ENCODE measurements at regions not wholly inside any gene's neighbourhood (a gene's known extent, or its start where the extent isn't known, plus 50 kb on each side); places are given as distances from the start of the nearest gene placed in this dataset.

DNA sequence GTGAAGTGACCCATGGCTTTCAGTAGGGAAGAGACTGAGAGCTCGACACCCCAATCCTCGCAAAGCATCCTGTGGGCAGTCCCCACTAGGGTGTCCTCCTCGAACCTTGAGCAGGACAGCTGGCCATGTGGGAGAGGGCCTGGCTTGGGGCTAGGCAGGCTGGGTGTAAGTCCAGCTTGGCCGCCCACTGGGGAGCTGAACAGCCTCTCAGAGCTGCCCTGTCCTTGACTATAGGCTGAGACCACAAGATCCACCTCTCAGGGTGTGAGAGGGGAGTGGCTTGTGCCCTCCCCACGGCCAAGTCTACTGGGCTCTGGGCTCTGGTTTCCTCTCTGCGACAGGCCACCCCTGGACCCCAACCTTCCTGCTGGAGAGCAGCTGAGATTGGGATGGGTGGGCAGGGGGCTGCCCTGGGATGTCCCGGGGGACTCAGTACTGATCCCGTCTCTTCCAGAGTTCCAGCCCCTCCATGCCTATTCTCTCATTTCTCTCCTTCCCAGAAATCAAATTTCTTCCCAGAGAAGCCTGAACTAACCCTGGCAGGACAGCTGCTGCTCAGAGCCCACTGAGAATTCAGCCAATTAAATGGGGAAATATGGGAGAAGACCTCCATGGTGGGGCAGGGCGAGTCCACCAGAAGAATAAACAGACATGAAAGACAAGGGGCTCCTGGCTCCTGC lies 282.9 kb downstream of the PTPRU start:
- intact Hi-C loops (cut with DNase I), result no loop called here
- H3K27ac ChIP-seq (replicated peaks in 1 of 4), result no peak overlapping the region
- peak; percentile 78 for DNase-seq (ENCODE audit: extremely low spot score)

GRCh38 chr1:29518183-29518835 lies 282.0 kb downstream of the PTPRU start:
- Histone ChIP-seq H3K4me3 (no peak overlapping the region), H3K36me3 (no peaks in the 10 kb centered on the region), H3K27ac (replicated peaks in 1 of 4) (no peak overlapping the region), H3K27me3 (peaks cover 0 to 84% (median 6%) of the 10 kb centered on the region in 4 donors), H3K4me1 (peaks cover 0 to 6% (median 0%) of the 10 kb centered on the region in 4 donors), H3K9me3 (no peaks in the 10 kb centered on the region)
- intact Hi-C loops (cut with DNase I), result no loop called here
- 86% methylated on average over 6 of the region's 6 CpGs for WGBS
- peak; percentile 31 for DNase-seq (ENCODE audit: extremely low spot score)
- TF ChIP-seq POLR2AphosphoS5 (IDR thresholded peaks at IDR 0.05) (no peak), EP300 (IDR thresholded peaks at IDR 0.05) (no peak), POLR2A (IDR thresholded peaks at IDR 0.05; ENCODE audit: low read depth) (no peak)
- TF ChIP-seq, protein P1, sequence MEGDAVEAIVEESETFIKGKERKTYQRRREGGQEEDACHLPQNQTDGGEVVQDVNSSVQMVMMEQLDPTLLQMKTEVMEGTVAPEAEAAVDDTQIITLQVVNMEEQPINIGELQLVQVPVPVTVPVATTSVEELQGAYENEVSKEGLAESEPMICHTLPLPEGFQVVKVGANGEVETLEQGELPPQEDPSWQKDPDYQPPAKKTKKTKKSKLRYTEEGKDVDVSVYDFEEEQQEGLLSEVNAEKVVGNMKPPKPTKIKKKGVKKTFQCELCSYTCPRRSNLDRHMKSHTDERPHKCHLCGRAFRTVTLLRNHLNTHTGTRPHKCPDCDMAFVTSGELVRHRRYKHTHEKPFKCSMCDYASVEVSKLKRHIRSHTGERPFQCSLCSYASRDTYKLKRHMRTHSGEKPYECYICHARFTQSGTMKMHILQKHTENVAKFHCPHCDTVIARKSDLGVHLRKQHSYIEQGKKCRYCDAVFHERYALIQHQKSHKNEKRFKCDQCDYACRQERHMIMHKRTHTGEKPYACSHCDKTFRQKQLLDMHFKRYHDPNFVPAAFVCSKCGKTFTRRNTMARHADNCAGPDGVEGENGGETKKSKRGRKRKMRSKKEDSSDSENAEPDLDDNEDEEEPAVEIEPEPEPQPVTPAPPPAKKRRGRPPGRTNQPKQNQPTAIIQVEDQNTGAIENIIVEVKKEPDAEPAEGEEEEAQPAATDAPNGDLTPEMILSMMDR (IDR thresholded peaks at IDR 0.05), result no peak

More for the DNA sequence above, 282.9 kb downstream of the PTPRU start:
- Histone ChIP-seq H3K9me3 (no peaks in the 10 kb centered on the region), H3K4me3 (no peak overlapping the region), H3K36me3 (no peaks in the 10 kb centered on the region), H3K27me3 (peaks cover 0 to 91% (median 6%) of the 10 kb centered on the region in 4 donors), H3K4me1 (peaks cover 0 to 6% (median 0%) of the 10 kb centered on the region in 4 donors)
- 67% methylated on average over 6 of the region's 9 CpGs for WGBS
- TF ChIP-seq, protein P1 (IDR thresholded peaks at IDR 0.05), result no peak
- TF ChIP-seq EP300 (IDR thresholded peaks at IDR 0.05) (no peak), POLR2AphosphoS5 (IDR thresholded peaks at IDR 0.05) (no peak), POLR2A (IDR thresholded peaks at IDR 0.05; ENCODE audit: low read depth) (no peak)

DNA sequence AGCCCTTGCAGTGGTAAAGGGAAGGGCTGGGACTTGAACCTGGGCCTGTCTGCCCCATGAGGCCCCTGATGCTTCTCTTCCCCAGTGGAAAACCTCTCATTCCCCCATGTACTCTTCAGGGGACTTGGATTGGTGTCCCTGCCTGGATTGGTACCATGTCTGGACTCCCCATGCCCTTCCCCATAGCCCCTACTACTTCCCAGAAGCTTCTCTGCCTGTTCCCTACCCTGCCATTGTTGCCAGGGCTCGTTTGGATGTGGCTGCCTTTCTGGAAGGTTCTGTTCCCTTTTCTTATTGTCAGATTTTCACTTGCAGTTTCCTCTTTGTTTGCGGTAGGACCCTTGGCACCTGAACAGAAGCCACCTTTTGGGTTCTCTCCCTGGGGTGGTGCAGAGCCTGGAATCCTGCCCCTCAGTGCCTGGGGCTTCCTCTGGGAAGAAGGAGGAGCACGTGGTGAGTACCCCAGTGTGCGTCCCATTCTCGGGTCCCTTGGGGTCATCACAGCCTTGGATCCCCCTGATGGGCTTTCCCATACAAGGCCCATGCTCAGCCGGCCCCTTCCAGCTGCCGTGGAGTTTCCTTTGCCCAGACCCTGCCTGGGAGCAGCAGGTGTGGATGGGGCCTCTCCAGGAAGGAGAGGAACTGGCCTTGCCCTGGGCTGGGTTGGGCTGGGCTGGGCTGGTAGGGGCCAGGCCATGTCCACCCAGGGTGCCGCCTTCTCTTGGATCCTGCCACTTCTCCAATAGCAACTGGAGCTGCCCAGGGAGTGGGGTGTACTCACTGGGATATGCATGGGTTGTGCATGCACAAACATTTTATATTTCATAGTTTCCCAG lies 281.1 kb downstream of the PTPRU start:
- no peaks in the 10 kb centered on the region for H3K36me3 ChIP-seq
- H3K4me3 ChIP-seq, result no peak overlapping the region
- 80% methylated on average over 6 of the region's 8 CpGs for WGBS
- no peaks in the 10 kb centered on the region for H3K9me3 ChIP-seq
- H3K27me3 ChIP-seq, result peaks cover 0 to 75% (median 6%) of the 10 kb centered on the region in 4 donors
- peak; percentile 78 for DNase-seq (ENCODE audit: extremely low spot score)
- TF ChIP-seq EP300 (IDR thresholded peaks at IDR 0.05), result no peak
- TF ChIP-seq POLR2A (IDR thresholded peaks at IDR 0.05; ENCODE audit: low read depth), result no peak
- TF ChIP-seq, protein P1 (IDR thresholded peaks at IDR 0.05), result no peak
- no peak for TF ChIP-seq POLR2AphosphoS5 (IDR thresholded peaks at IDR 0.05)
- intact Hi-C loops (cut with DNase I), result no loop called here
- H3K27ac ChIP-seq (replicated peaks in 1 of 4), result no peak overlapping the region
- peaks cover 0 to 6% (median 0%) of the 10 kb centered on the region in 4 donors for H3K4me1 ChIP-seq

- Histone ChIP-seq H3K27me3 (peaks cover 0 to 63% (median 6%) of the 10 kb centered on the region in 4 donors), H3K4me1 (peaks cover 0 to 6% (median 0%) of the 10 kb centered on the region in 4 donors), H3K27ac (replicated peaks in 1 of 4) (no peak overlapping the region), H3K9me3 (no peaks in the 10 kb centered on the region), H3K36me3 (no peaks in the 10 kb centered on the region), H3K4me3 (no peak overlapping the region)
- intact Hi-C loops (cut with DNase I), result no loop called here
- TF ChIP-seq POLR2AphosphoS5 (IDR thresholded peaks at IDR 0.05) (no peak), POLR2A (IDR thresholded peaks at IDR 0.05; ENCODE audit: low read depth) (no peak), EP300 (IDR thresholded peaks at IDR 0.05) (no peak)
- TF ChIP-seq, protein P1 (IDR thresholded peaks at IDR 0.05), result no peak
- 78% methylated on average over 5 of the region's 5 CpGs for WGBS
- peak; percentile 83 for DNase-seq (ENCODE audit: extremely low spot score)
Measured at GRCh38 chr1:29516063-29516820, 279.9 kb downstream of the PTPRU start.

All from esophagus muscularis mucosa (tissue), 4 donors.